Keratinocyte (primary cell): ENCODE measurements at regions not wholly inside any gene's neighbourhood (a gene's known extent, or its start where the extent isn't known, plus 50 kb on each side); places are given as distances from the start of the nearest gene placed in this dataset.

Source experiments
- DNase-seq: peaks from one replicate; pipeline ENCODE4 v3.0.0-alpha.2; 2011; ENCODE audit warnings: low read depth, missing footprints, low spot score
- FAIRE-seq: peaks from 2 replicates; lab custom pipeline; 2011; peaks lifted over from hg19 to GRCh38; lab: Jason Lieb, UNC
- H2AFZ ChIP-seq: 2 replicates; pipeline ENCODE4 v1.6.0; 2012; ENCODE audit warnings: low read length, control low read depth, inconsistent platforms; ENCODE audit not compliant: control insufficient read depth
- H3K27ac ChIP-seq: 2 replicates; pipeline ENCODE4 v1.5.1; 2011; ENCODE audit warnings: low read length; ENCODE audit not compliant: control insufficient read depth, insufficient read depth
- H3K27me3 ChIP-seq: 3 replicates; pipeline ENCODE4 v1.6.0; 2011; ENCODE audit warnings: low read length; ENCODE audit not compliant: control insufficient read depth, insufficient read depth; ENCODE audit errors: extremely low read depth
- H3K36me3 ChIP-seq, 2 experiments: 2 replicates in 1 of 2; 3 replicates in 1 of 2; pipeline ENCODE4 v1.5.1; 2011; ENCODE audit warnings: low read length in 2 of 2, mild to moderate bottlenecking in 1 of 2; ENCODE audit not compliant: control insufficient read depth in 2 of 2, insufficient read depth in 2 of 2; ENCODE audit errors: extremely low read depth in 1 of 2
- H3K4me1 ChIP-seq: 3 replicates; pipeline ENCODE4 v1.5.1; 2011; ENCODE audit warnings: low read length; ENCODE audit not compliant: control insufficient read depth, insufficient read depth; ENCODE audit errors: extremely low read depth
- H3K4me2 ChIP-seq: 3 replicates; pipeline ENCODE4 v1.6.0; 2011; ENCODE audit warnings: low read depth, low read length; ENCODE audit not compliant: control insufficient read depth, insufficient read depth; ENCODE audit errors: extremely low read depth
- H3K4me3 ChIP-seq, 3 experiments: fragments of 200-600 bp in 1 of 3; sonication (generic) in 1 of 3; 2 replicates in 2 of 3; 3 replicates in 1 of 3; pipeline ENCODE4 v1.5.1; 2011 to 2016; ENCODE audit warnings: low read length in 3 of 3, mild to moderate bottlenecking in 3 of 3, control low read depth in 2 of 3, inconsistent platforms in 1 of 3, low read depth in 1 of 3, mixed read lengths in 1 of 3, mixed run types in 1 of 3, moderate library complexity in 1 of 3; ENCODE audit not compliant: control insufficient read depth in 2 of 3, insufficient read depth in 2 of 3; ENCODE audit errors: extremely low read depth in 1 of 3
- H3K79me2 ChIP-seq: 2 replicates; pipeline ENCODE4 v1.6.0; 2012; ENCODE audit warnings: low read length; ENCODE audit not compliant: control insufficient read depth, insufficient read depth
- H3K9ac ChIP-seq: 3 replicates; pipeline ENCODE4 v1.6.0; 2011; ENCODE audit warnings: low read length; ENCODE audit not compliant: control insufficient read depth, insufficient read depth; ENCODE audit errors: extremely low read depth
- H3K9me1 ChIP-seq: 3 replicates; pipeline ENCODE4 v1.6.0; 2011; ENCODE audit warnings: low read length; ENCODE audit not compliant: control insufficient read depth, insufficient read depth; ENCODE audit errors: extremely low read depth
- H3K9me3 ChIP-seq: 2 replicates; pipeline ENCODE4 v1.5.1; 2012; ENCODE audit warnings: low read depth, low read length; ENCODE audit not compliant: control insufficient read depth
- H4K20me1 ChIP-seq: 3 replicates; pipeline ENCODE4 v1.6.0; 2011; ENCODE audit warnings: low read length; ENCODE audit not compliant: control insufficient read depth, insufficient read depth; ENCODE audit errors: extremely low read depth
- EZH2 ChIP-seq: IDR thresholded peaks from one replicate; pipeline ENCODE4 v1.6.1; 2012; ENCODE audit warnings: inconsistent platforms, mild to moderate bottlenecking, low read length, moderate library complexity
- dilution Hi-C: fragments of 300-500 bp; cut with MboI; formaldehyde crosslinking; loops from one replicate; pipeline ENCODE4 v1.7.0; 2020; ENCODE audit warnings: low sequenced_read_pairs; ENCODE audit not compliant: extremely low pct_ligation_motif_present
- TF ChIP-seq, protein P1 (sequence below), 3 experiments: IDR thresholded peaks in 1 of 3; conservative IDR thresholded peaks in 1 of 3; optimal IDR thresholded peaks in 1 of 3; 2 replicates in 2 of 3; 3 replicates in 1 of 3; pipeline versions ENCODE3 to v1.5.1; 2011; ENCODE audit warnings: low read length in 3 of 3, mild to moderate bottlenecking in 3 of 3, moderate library complexity in 2 of 3, control low read depth in 1 of 3, inconsistent platforms in 1 of 3; ENCODE audit not compliant: insufficient read depth in 2 of 3; ENCODE audit errors: extremely low read depth in 1 of 3

GRCh38 chr1:53390736-53391135, 62.9 kb upstream of the LRP8 start:
- no peak for TF ChIP-seq EZH2
- TF ChIP-seq, protein P1, sequence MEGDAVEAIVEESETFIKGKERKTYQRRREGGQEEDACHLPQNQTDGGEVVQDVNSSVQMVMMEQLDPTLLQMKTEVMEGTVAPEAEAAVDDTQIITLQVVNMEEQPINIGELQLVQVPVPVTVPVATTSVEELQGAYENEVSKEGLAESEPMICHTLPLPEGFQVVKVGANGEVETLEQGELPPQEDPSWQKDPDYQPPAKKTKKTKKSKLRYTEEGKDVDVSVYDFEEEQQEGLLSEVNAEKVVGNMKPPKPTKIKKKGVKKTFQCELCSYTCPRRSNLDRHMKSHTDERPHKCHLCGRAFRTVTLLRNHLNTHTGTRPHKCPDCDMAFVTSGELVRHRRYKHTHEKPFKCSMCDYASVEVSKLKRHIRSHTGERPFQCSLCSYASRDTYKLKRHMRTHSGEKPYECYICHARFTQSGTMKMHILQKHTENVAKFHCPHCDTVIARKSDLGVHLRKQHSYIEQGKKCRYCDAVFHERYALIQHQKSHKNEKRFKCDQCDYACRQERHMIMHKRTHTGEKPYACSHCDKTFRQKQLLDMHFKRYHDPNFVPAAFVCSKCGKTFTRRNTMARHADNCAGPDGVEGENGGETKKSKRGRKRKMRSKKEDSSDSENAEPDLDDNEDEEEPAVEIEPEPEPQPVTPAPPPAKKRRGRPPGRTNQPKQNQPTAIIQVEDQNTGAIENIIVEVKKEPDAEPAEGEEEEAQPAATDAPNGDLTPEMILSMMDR (optimal IDR thresholded peaks at IDR 0.05 in 1 of 3, IDR thresholded peaks at IDR 0.05 in 1 of 3, conservative IDR thresholded peaks at IDR 0.05 in 1 of 3; ENCODE audit: extremely low read depth in 1 of 3, insufficient read depth in 2 of 3, low read length in 3 of 3), result no peak
- Histone ChIP-seq H3K9ac (no peak overlapping the region), H3K27me3 (peaks cover 2% of the 10 kb centered on the region), H3K79me2 (no peaks in the 10 kb centered on the region), H3K4me3 (no peak overlapping the region), H3K4me2 (no peak overlapping the region), H3K9me3 (no peaks in the 10 kb centered on the region), H3K27ac (no peak overlapping the region), H3K4me1 (no peaks in the 10 kb centered on the region), H4K20me1 (no peaks in the 10 kb centered on the region), H2AFZ (no peak overlapping the region), H3K9me1 (no peaks in the 10 kb centered on the region), H3K36me3 (no peaks in the 10 kb centered on the region)
- no peak for FAIRE-seq
- dilution Hi-C loops, result no loop called here
- no peak for DNase-seq

- Histone ChIP-seq H3K79me2 (no peaks in the 10 kb centered on the region), H2AFZ (no peak overlapping the region), H3K4me2 (no peak overlapping the region), H3K9me3 (no peaks in the 10 kb centered on the region), H3K4me1 (no peaks in the 10 kb centered on the region), H3K36me3 (no peaks in the 10 kb centered on the region), H3K27ac (no peak overlapping the region), H3K9me1 (no peaks in the 10 kb centered on the region), H3K4me3 (no peak overlapping the region), H3K9ac (no peak overlapping the region), H3K27me3 (peaks cover 8% of the 10 kb centered on the region), H4K20me1 (no peaks in the 10 kb centered on the region)
- dilution Hi-C loops, result no loop called here
- FAIRE-seq, result no peak
- TF ChIP-seq, protein P1 (optimal IDR thresholded peaks at IDR 0.05 in 1 of 3, IDR thresholded peaks at IDR 0.05 in 1 of 3, conservative IDR thresholded peaks at IDR 0.05 in 1 of 3; ENCODE audit: extremely low read depth in 1 of 3, insufficient read depth in 2 of 3, low read length in 3 of 3), result no peak
- no peak for TF ChIP-seq EZH2
- no peak for DNase-seq
These were observed 63.4 kb upstream of the LRP8 start for GRCh38 chr1:53391296-53391695.
